ENCODE measurements at regions not wholly inside any gene's neighbourhood (a gene's known extent, or its start where the extent isn't known, plus 50 kb on each side); places are given as distances from the start of the nearest gene placed in this dataset.
"Not testable (repeated sequence)": the region's sequence is repeated elsewhere in the genome, so short reads cannot be mapped to it uniquely, and the experiment has no call there.

GRCh38 chr3:5360453-5360852, 172.9 kb downstream of the EDEM1 start:
- no peaks in the 10 kb centered on the region for H3K4me1 ChIP-seq
- TF ChIP-seq POLR2A (IDR thresholded peaks at IDR 0.05), result no peak
- no peak for TF ChIP-seq CTCF (IDR thresholded peaks at IDR 0.05)
- TF ChIP-seq EP300 (IDR thresholded peaks at IDR 0.05), result no peak
- DNase-seq (ENCODE audit: low spot score in 2 of 2), result no peak
- H3K27ac ChIP-seq, result no peak overlapping the region
- H3K9me3 ChIP-seq, result peaks cover 0 to 16% (median 0%) of the 10 kb centered on the region in 4 donors
- H3K27me3 ChIP-seq, result no peaks in the 10 kb centered on the region
- H3K36me3 ChIP-seq, result no peaks in the 10 kb centered on the region
- WGBS, 2 donors, result 91 to 94% methylated on average over 3 of the region's 3 CpGs
- H3K4me3 ChIP-seq, result no peak overlapping the region

GRCh38 chr3:5366746-5367145, 179.2 kb downstream of the EDEM1 start:
- no peak overlapping the region for H3K27ac ChIP-seq
- H3K36me3 ChIP-seq, result no peaks in the 10 kb centered on the region
- DNase-seq (ENCODE audit: low spot score in 2 of 2), result no peak
- TF ChIP-seq POLR2A (IDR thresholded peaks at IDR 0.05), result no peak
- no peak for TF ChIP-seq CTCF (IDR thresholded peaks at IDR 0.05)
- TF ChIP-seq EP300 (IDR thresholded peaks at IDR 0.05), result no peak
- no peaks in the 10 kb centered on the region for H3K27me3 ChIP-seq
- no peaks in the 10 kb centered on the region for H3K9me3 ChIP-seq
- H3K4me1 ChIP-seq, result no peaks in the 10 kb centered on the region
- no peak overlapping the region for H3K4me3 ChIP-seq

DNA sequence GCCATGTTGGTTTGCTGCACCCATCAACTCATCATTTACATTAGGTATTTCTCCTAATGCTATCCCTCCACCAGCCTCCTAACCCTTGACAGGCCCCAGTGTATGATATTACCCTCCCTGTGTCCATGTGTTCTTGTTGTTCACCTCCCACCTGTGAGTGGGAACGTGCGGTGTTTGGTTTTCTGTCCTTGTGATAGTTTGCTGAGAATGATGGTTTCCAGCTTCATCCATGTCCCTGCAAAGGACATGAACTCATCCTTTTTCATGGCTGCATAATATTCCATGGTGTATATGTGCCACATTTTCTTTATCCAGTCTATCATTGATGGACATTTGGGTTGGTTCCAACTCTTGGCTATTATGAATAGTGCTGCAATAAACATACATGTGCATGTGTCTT, 184.0 kb downstream of the EDEM1 start:
- not testable (repeated sequence) for H3K4me1 ChIP-seq; H3K27me3 ChIP-seq; H3K27ac ChIP-seq; DNase-seq (ENCODE audit: low spot score in 2 of 2); H3K36me3 ChIP-seq; H3K4me3 ChIP-seq
- H3K9me3 ChIP-seq, result peaks cover 0 to 10% (median 0%) of the 10 kb centered on the region in 4 donors
- WGBS, 2 donors, result 100% methylated on average over 2 of the region's 2 CpGs

DNA sequence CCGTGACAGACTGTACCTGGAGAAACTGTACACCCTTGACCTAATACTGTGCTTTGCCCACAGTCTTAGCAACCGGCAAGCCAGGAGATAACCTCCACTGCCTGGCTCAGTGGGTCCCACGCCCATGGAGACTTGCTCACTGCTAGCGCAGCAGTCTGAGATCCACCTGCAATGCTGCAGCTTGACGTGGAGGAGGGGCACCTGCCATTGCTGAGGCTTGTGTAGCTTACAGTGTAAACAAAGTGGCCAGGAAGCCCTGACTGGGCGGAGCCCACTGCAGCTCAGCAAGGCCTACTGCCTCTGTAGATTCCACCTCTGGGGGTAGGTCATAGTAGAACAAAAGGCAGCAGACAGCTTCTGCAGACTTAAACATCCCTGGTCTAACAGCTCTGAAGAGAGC, 189.3 kb downstream of the EDEM1 start:
- no peaks in the 10 kb centered on the region for H3K36me3 ChIP-seq
- TF ChIP-seq EP300 (IDR thresholded peaks at IDR 0.05) (no peak), CTCF (IDR thresholded peaks at IDR 0.05) (no peak), POLR2A (IDR thresholded peaks at IDR 0.05) (no peak)
- H3K4me1 ChIP-seq, result no peaks in the 10 kb centered on the region
- no peak overlapping the region for H3K27ac ChIP-seq
- no peak overlapping the region for H3K4me3 ChIP-seq
- 75 to 77% methylated on average over 6 of the region's 6 CpGs for WGBS, 2 donors
- no peaks in the 10 kb centered on the region for H3K27me3 ChIP-seq
- DNase-seq (ENCODE audit: low spot score in 2 of 2), result no peak
- peaks cover 0 to 21% (median 0%) of the 10 kb centered on the region in 4 donors for H3K9me3 ChIP-seq

- peaks cover 0 to 21% (median 0%) of the 10 kb centered on the region in 4 donors for H3K9me3 ChIP-seq
- not testable (repeated sequence) for H3K27me3 ChIP-seq; H3K4me1 ChIP-seq; H3K36me3 ChIP-seq; H3K27ac ChIP-seq; H3K4me3 ChIP-seq; DNase-seq (ENCODE audit: low spot score in 2 of 2)
- WGBS, 2 donors, result 97% methylated on average over 3 of the region's 3 CpGs
Measured at GRCh38 chr3:5379266-5379665, 191.8 kb downstream of the EDEM1 start.

- not testable (repeated sequence) for DNase-seq (ENCODE audit: low spot score in 2 of 2); H3K27ac ChIP-seq; H3K4me1 ChIP-seq; H3K27me3 ChIP-seq; H3K4me3 ChIP-seq; H3K36me3 ChIP-seq
- peaks cover 0 to 21% (median 0%) of the 10 kb centered on the region in 4 donors for H3K9me3 ChIP-seq
- WGBS, 2 donors, result 83 to 91% methylated on average over 10 to 11 of the region's 12 CpGs
Measured at GRCh38 chr3:5383486-5384263, 196.2 kb downstream of the EDEM1 start.
